Left ventricle myocardium superior (tissue), 1 donor: ENCODE measurements at regions not wholly inside any gene's neighbourhood (a gene's known extent, or its start where the extent isn't known, plus 50 kb on each side); places are given as distances from the start of the nearest gene placed in this dataset.
"Not testable (repeated sequence)": the region's sequence is repeated elsewhere in the genome, so short reads cannot be mapped to it uniquely, and the experiment has no call there.

Source experiments
- ATAC-seq: fragments of 200-7000 bp; cut with Tn5 transposase; one replicate; pipeline ENCODE4 v1.9.1; 2020; ENCODE audit warnings: mild to moderate bottlenecking, moderate library complexity
- DNase-seq: peaks from one replicate; pipeline ENCODE4 v3.0.0-alpha.2; 2020
- intact Hi-C: fragments of 100-400 bp; cut with micrococcal nuclease; formaldehyde crosslinking; loops from one replicate; pipeline ENCODE4 v1.11.0; 2022
- donor health status: DM: no; HTN: yes; CAD: no; lungs with severe emphysema.

DNA sequence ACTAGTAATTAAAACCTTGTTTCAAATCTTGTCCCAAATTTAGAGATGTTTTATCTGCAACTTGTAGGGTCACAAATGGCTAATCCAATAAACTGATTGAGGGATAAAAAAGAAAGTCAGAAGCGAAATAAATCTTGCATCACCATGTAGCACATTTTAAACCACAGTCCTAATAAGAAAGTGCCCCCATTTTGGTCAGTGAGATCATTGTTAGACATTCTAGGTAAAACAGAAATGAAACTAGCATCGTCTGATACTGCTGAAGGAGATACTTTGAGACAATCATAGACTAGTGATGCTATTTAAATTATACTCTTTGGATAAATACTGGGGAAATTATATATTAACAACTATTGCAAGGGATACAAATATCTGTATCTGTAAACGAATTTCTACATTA, 247.9 kb downstream of the AMY1C start:
- DNase-seq (no peak), ATAC-seq (no peak)
- intact Hi-C loops = no loop called here

DNA sequence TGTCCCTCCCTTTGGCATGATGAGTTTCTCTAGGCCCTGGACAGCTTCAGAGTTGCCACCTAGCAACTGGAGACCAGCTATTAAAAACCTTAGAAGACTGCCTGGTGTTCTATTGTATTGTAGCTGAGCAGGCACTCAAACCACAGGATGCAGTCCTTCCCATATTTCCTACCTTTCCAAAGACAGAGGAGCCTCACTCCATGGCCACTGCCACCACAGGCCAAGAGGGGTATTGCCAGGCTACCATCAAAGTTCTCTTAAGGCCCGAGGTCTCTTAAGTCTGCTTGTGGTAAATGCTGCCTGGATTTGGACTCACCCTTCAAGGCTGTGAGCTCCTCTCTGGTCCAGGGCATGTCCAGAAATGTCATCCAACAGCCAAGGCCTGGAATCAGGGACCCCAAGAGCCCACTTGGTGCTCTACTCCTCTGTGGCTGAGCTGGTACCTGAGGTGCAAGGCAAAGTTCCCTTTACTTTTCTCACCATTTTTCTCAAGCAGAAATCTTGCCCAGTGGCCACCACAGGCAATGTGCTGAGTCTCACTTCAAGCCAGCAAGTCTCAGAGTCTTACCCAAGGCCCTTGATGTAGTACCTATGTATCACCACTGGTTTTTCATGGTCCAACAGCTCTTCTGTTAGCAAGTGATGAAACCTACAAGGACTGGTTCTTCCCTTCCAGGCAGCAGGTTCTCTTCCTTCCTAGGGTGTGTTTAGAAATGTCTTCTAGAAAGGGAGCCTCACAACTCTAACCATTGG, 269.4 kb downstream of the AMY1C start:
- DNase-seq (no peak), ATAC-seq (no peak)
- intact Hi-C loops = no loop called here

DNA sequence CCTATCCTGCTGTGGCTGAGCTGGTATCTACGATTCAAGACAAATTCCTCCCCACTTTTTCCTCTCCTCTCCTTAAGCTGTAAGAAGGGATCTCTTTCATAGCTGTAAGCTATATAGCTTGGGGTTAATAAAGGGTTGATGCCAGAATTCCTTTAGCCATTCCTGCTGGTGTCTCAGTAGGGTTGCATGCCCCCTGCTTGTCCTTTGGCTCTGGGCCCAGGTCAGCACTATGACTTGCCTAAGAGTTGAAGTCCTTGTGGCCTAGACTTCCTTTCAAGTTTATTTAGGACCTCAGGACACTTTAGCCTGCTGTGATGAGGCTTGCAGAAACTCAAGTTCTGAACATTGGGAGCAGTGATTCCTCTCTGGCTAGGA, 270.0 kb downstream of the AMY1C start:
- intact Hi-C loops = no loop called here
- DNase-seq (no peak), ATAC-seq (no peak)

GRCh38 chr1:104028416-104029035, 278.8 kb downstream of the AMY1C start:
- no peak for DNase-seq
- no peak for ATAC-seq
- intact Hi-C loops = no loop called here

GRCh38 chr1:104029456-104029970, 279.8 kb downstream of the AMY1C start:
- intact Hi-C loops = no loop called here
- ATAC-seq = no peak
- DNase-seq = no peak

DNA sequence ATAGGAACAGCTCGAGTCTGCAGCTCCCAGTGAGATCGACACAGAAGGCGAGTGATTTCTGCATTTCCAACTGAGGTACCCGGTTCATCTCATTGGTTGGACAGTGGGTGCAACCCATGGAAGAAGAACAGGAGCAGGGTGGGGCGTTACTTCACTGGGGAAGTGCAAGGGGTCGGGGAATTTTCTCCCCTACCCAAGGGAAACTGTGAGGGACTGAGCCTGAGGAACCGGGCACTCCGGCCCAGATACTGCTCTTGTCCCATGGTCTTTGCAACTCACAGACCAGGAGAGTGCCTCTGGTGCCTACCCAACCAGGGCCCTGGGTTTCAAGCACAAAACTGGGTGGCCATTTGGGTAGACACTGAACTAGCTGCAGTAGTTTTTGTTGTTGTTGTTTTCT, 307.1 kb downstream of the AMY1C start:
- no peak for ATAC-seq
- intact Hi-C loops = no loop called here

DNA sequence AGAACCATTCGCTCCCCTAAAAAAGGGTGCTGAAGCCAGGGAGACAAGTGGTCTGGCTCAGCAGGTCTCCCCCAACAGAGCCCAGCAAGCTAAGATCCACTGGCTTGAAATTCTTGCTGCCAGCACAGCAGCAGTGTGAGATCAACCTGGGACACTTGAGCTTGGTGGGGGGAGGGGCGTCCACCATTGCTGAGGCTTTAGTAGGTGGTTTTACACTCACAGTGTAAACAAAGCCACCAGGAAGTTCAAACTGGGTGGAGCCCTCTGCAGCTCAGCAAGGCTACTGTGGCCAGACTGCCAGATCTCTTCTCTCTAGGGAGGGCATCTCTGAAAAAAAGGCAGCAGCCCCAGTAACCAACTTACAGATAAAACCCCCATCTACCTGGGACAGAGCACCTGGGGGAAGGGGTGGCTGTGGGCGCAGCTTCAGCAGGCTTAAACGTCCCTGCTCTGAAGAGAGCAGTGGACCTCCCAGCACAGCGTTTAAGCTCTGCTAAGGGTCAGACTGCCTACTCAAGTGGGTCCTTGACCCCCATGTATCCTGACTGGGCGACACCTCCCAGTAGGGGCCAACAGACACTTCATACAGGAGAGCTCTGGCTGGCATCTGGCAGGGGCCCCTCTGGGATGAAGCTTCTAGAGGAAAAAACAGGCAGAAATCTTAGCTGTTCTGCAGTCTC, 307.7 kb downstream of the AMY1C start:
- DNase-seq, ATAC-seq, intact Hi-C loops: not testable (repeated sequence)

More for the DNA sequence above, 307.1 kb downstream of the AMY1C start:
- DNase-seq = no peak

- intact Hi-C loops, ATAC-seq, DNase-seq: not testable (repeated sequence)
Measured at GRCh38 chr1:104061637-104062036, 311.9 kb downstream of the AMY1C start.

DNA sequence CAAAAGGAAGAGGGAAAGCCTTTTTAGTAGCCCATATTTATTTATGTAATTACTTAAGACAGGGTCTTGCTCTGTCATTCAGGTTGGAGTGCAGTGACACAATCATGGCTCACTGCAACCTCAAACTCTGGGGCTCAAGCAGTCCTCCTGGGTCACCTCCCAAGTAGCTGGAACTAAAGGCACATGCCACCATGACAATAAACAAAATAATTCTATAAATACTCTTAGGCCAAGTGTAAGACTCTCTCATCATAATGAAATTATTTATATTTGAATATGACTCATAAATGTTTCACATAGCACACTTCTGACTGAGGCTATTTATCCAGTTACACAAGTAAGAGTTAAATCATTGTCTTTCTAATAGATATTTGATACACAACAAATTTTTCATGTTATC, 314.7 kb downstream of the AMY1C start:
- ATAC-seq = no peak
- intact Hi-C loops = no loop called here
- no peak for DNase-seq

GRCh38 chr1:104072915-104073371, 323.2 kb downstream of the AMY1C start:
- intact Hi-C loops = no loop called here
- no peak for ATAC-seq
- no peak for DNase-seq

DNA sequence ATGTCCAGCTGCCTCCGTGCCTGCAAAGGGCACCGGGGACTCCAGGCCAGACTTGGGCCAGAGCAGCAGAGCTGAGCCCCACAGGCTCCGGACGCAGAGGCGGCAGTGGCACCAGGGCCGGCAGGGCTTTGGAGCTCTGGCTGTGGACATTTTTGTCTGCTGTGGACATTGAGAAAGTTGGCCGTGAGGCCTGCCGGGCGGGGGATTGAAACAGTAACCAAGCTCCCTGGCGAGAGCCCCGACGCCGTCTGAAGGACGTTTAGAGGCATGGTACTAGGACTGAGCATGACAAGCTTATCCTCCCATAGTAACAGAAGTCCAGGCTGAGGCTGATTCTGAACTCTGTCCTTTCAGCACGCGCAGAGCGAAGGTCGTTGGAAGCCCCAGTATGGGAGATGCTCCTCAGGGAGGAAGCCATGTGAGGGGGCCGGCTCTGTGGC, 323.8 kb downstream of the AMY1C start:
- ATAC-seq (no peak), DNase-seq (no peak)
- intact Hi-C loops = no loop called here

GRCh38 chr1:104082221-104082620, 332.5 kb downstream of the AMY1C start:
- intact Hi-C loops = no loop called here
- ATAC-seq = no peak
- no peak for DNase-seq

- intact Hi-C loops = no loop called here
- no peak for DNase-seq
- ATAC-seq = no peak
Measured at GRCh38 chr1:104084380-104084779, 334.7 kb downstream of the AMY1C start.

DNA sequence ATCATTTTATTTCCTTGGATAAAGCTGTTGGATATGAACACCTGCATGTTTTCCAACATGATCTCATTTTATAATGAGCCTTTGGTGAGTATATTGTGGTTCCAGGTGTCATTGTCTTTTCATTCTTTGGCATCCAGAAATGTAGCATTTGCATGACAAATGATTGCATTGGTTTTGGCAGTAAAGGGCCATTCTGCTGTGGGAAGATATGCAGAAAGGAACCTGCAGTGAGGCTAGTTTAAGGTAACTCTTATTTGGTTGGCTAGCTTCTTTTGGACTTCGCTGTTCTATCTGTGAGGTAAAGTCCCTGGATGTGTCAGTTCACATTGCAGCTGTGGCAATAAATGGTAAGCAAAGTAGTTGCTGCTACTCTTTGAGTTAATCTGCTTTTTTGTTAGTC, 343.0 kb downstream of the AMY1C start:
- DNase-seq (no peak), ATAC-seq (no peak)
- intact Hi-C loops = no loop called here

DNA sequence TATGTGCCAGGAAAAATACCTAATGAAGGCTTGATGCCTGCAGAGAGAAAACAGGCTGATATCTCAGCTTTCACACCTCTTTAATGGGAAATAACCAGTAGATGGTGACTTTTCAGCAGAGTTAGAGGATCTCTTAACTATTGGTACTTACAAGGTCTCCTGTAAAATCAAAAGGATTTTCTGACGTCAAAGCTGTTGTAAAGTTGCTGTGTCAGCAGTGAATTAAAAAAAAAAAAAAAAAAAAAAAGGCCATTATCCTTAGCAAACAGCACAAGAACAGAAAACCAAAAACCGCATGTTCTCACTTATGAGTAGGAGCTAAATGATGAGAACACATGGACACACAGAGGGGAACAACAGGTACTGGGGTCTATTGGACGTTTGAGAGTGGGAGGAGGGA, 349.1 kb downstream of the AMY1C start:
- intact Hi-C loops = no loop called here
- no peak for ATAC-seq

DNA sequence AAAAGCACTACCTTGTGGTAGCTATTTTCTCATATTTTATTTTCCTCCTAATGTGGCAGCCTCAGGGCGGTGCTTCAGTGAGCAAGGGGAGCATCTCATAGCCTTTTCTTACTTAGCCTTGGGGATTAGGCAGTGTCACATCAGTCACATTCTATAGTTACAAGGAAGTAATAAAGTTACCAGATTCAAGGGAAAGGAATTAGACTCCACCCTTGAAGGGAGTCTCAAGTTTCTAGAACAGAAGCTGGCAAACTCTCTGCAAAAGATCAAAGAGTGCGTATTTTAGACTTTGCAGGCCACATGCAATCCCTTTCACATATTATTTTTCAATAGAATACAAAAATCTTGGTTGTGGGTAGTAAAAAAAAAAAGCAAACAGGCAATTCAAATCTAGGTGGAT, 350.4 kb downstream of the AMY1C start:
- DNase-seq (no peak), ATAC-seq (no peak)
- intact Hi-C loops = no loop called here

More for the DNA sequence above, 349.1 kb downstream of the AMY1C start:
- DNase-seq = no peak

GRCh38 chr1:104105465-104105864, 355.8 kb downstream of the AMY1C start:
- no peak for DNase-seq
- no peak for ATAC-seq
- intact Hi-C loops = no loop called here

- no peak for DNase-seq
- no peak for ATAC-seq
- intact Hi-C loops = no loop called here
Measured at GRCh38 chr1:104120525-104120924, 370.8 kb downstream of the AMY1C start.

- no peak for DNase-seq
- intact Hi-C loops = no loop called here
- ATAC-seq = no peak
Measured at GRCh38 chr1:104121271-104121670, 371.6 kb downstream of the AMY1C start.

GRCh38 chr1:104125266-104125665, 375.6 kb downstream of the AMY1C start:
- intact Hi-C loops = no loop called here
- no peak for DNase-seq
- ATAC-seq = no peak
